Activated naive CD4-positive, alpha-beta T cell treated with anti-CD3 and anti-CD28 coated beads, Interleukin-2, amount 50 U/mL, for 72 hours (primary cell): ENCODE measurements at regions not wholly inside any gene's neighbourhood (a gene's known extent, or its start where the extent isn't known, plus 50 kb on each side); places are given as distances from the start of the nearest gene placed in this dataset.
"Not testable (repeated sequence)": the region's sequence is repeated elsewhere in the genome, so short reads cannot be mapped to it uniquely, and the experiment has no call there.

ENCODE experiments used
- ATAC-seq, 2 donors: fragments of 150-1000 bp; cut with Tn5 transposase; 2 replicates each; pipeline ENCODE4 v1.10.0; 2021; ENCODE audit warnings: mild to moderate bottlenecking in 2 of 2, moderate library complexity in 2 of 2
- DNase-seq, 2 donors: peaks; one replicate each; pipeline ENCODE4 v3.0.0; 2021 to 2022; ENCODE audit warnings: low spot score in 2 of 2
- H3K27ac Mint-ChIP-seq, 2 donors: one replicate each; pipeline ENCODE4 v1.8.0; 2022; ENCODE audit warnings: mild to moderate bottlenecking in 2 of 2, mixed read lengths in 2 of 2
- H3K36me3 Mint-ChIP-seq, 2 donors: one replicate each; pipeline ENCODE4 v1.8.0; 2022; ENCODE audit warnings: mixed read lengths in 2 of 2
- H3K9me3 Mint-ChIP-seq, 2 donors: one replicate each; pipeline ENCODE4 v1.8.0; 2022; ENCODE audit warnings: mixed read lengths in 2 of 2

DNA sequence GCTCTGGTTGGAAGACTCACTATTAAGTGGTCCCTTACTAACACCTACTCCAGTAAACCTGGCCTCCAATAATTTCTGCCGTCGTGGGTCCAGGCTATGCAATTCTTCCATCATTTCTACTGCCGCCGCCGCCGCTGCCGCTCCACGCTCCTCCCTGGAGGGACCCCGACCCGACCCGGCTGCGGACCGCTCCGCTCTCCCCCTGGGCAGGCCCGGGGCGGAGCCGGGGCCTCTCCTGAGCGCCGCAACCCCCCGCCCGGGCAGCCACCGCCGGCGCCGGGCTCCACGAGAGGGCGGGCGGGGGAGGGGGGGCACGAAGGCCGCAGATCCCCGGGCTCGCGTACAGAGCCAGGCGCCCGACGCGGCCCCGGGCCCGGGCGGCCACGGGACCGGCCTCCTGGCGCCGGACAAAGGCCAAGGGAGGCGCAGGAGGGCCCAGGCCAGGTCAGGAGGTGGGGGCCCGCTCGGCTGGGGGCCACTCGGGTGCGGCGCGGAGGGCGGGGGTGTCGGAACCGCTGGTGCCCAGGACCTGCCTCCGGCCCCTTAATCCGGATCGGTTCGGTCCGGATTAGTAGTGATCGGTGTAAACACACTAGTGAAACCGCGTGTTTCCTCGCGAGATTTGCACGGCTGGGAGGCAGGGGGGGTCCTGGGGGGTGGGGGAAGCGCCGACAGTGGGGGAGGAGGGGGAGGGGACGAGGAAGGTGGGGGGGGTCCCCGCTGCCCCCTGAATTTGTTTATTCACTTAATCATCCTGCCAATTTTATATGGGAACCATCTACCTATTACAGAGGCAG lies 215.1 kb upstream of the CCL2 start:
- DNase-seq, H3K36me3 Mint-ChIP-seq, H3K27ac Mint-ChIP-seq, H3K9me3 Mint-ChIP-seq: not testable (repeated sequence)
- peak; percentile 79 to 82 for ATAC-seq

DNA sequence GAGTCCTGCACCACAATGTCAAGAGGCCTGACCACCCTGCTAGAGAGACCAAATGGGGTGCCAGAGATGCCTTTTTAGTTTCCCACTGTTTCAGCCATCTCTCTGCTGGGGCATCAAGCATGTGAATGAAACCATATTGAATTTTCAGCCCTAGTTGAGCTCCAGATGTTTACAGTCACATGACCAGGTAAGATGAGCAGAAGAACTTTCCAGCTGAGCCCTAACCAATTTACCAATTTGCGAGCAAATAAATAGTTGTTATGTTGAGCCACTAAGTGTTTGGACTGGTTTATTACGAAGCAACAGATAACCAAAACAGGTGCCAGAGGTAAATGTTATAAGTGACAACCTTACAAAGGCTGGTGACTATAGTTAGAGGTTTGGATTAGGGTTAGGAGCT lies 209.1 kb upstream of the CCL2 start:
- ATAC-seq: no peak
- Mint-ChIP-seq H3K27ac (no peak overlapping the region), H3K36me3 (no peaks in the 10 kb centered on the region), H3K9me3 (peaks cover 0 to 6% of the 10 kb centered on the region in 2 donors)
- no peak for DNase-seq

DNA sequence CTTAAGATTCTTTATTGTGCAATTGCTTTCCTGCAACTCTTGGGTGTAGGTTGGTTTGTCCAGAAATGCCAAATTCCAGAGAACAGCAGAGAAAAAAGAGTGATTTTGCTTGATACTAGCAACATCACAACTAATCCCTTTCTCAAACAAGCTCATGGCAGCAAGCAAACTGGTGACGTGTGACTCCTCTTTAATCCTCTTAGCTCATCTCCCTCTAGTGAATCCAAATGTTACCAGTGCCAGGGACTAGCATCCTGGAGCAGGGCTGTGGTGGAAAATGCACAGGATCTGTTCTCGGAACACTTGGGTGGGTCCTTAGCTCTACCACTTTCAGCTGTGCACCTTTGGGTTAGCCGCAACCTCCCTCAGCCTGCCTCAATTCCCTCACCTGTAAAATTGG lies 204.0 kb upstream of the CCL2 start:
- DNase-seq (no peak), ATAC-seq (no peak)
- Mint-ChIP-seq H3K36me3 (no peaks in the 10 kb centered on the region), H3K27ac (no peak overlapping the region), H3K9me3 (peaks cover 0 to 13% of the 10 kb centered on the region in 2 donors)

DNA sequence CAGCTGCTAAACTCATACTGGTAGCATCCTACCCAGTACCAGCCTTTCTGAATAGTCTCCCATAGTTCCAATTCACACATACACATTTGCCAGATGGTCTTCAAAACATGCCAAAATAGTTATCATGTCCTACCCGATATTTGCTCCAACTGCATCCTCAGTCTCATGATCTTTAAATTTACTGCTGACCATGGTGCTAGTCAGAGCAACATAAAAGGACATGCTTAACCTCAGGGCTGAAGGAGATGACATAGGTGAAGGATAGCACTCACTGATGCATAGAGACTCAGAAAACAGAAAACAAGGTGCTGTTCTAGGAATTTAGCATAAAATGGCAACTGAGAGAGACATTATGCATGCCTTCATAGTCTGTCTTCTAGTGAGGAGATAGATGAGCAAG lies 200.6 kb upstream of the CCL2 start:
- no peak overlapping the region for H3K27ac Mint-ChIP-seq
- DNase-seq (no peak), ATAC-seq (no peak)
- peaks cover 0 to 16% of the 10 kb centered on the region in 2 donors for H3K9me3 Mint-ChIP-seq
- peaks cover 0 to 4% of the 10 kb centered on the region in 2 donors for H3K36me3 Mint-ChIP-seq

DNA sequence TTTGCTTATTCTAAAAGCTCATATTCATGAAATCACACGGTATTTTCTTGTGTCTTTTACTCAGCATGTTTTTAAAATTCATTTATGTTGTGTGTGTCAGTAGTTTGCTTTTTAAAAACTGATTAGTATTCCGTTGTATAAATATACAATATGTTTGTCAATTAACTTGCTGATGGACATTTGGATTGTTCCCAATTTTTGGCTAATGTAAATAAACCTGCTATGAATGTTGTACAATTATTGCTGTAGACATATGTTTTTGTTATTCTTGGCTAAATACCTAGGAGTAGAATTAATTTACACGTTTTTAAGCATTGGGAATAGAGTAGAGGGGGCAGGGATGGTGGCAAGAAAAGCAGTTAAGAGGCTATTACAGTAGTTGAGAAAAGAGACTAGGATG lies 199.5 kb upstream of the CCL2 start:
- Mint-ChIP-seq H3K27ac (no peak overlapping the region), H3K36me3 (peaks cover 0 to 12% of the 10 kb centered on the region in 2 donors), H3K9me3 (peaks cover 0 to 12% of the 10 kb centered on the region in 2 donors)
- no peak for DNase-seq
- ATAC-seq: no peak

DNA sequence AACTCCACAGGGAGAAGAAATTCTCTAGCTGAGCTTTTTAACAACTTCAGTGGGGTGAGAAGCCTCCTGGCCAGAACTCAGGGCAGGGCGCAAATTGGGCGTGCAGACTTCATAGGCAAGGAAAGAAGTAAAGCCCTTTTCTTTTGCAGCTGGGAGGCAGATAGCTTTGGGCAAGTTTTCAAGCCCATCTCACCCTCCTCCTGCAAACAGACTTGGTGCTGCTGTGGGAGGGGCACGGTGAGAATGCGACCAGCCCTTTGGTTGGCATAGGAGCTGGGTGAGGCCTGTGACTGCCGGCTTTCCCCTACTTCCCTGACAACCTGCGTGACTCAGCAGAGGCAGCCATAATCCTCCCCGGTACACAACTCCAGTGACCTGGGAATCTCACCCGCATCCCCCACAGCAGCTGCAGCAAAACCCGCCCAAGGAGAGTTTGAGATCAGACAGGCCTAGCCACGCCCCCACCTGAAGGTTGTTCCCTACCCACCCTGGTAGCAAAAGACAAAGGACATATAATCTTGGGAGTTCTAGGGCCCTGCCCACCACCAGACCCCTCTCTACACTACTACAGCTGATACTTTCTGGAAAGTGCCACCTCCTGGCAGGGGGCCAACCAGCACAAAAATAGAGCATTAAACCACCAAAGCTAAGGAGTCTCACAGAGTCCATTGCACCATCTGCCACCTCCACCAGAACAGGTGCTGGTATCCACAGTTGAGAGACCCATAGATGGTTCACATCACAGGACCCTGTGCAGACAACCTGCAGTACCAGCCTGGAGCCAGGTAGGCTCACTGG lies 195.5 kb upstream of the CCL2 start:
- peaks cover 7 to 15% of the 10 kb centered on the region in 2 donors for H3K9me3 Mint-ChIP-seq
- no peak for DNase-seq

DNA sequence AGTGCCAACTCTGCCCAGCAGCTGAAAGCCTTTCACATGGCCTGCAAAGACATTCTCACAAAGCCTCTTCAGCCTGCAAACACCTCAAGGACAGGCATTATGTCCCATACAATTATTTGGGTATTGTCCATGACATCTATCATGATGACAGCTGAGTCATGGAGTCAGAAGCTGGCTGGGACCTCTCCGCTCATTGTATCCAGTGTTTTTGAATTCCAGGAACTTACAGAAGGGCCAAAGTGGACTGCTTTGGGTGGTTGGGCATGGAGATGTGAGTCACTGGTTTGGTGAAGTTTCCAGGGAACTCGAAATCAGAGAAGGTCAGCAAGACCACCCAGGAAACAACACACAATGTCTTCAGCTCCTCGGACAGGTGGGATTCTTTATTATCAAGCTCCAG lies 188.6 kb upstream of the CCL2 start:
- no peaks in the 10 kb centered on the region for H3K36me3 Mint-ChIP-seq
- ATAC-seq (no peak), DNase-seq (no peak)
- H3K27ac Mint-ChIP-seq: no peak overlapping the region
- peaks cover 11 to 18% of the 10 kb centered on the region in 2 donors for H3K9me3 Mint-ChIP-seq

More for the DNA sequence above, 195.5 kb upstream of the CCL2 start:
- ATAC-seq: no peak
- Mint-ChIP-seq H3K27ac (no peak overlapping the region), H3K36me3 (peaks cover 0 to 12% of the 10 kb centered on the region in 2 donors)

DNA sequence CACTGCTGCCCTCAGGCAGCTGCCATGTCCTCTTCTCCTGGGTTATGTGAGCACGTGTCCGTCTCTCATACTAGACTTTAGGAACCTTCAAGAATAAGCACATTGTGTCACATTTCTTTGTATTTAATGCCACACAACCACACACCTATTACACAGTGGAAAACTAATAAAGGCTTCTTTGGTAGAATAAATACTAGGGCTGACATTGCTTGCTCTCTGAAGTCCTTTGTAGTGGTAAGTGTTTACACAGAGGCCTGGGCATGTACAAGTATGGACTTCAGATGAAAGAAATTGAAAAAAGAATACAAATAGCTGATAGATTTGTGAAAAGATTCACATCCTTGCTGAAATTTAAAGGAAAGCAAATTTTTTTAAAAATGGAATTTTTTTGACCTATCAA lies 188.1 kb upstream of the CCL2 start:
- Mint-ChIP-seq H3K9me3 (peaks cover 11 to 18% of the 10 kb centered on the region in 2 donors), H3K27ac (no peak overlapping the region), H3K36me3 (no peaks in the 10 kb centered on the region)
- ATAC-seq: no peak
- no peak for DNase-seq

DNA sequence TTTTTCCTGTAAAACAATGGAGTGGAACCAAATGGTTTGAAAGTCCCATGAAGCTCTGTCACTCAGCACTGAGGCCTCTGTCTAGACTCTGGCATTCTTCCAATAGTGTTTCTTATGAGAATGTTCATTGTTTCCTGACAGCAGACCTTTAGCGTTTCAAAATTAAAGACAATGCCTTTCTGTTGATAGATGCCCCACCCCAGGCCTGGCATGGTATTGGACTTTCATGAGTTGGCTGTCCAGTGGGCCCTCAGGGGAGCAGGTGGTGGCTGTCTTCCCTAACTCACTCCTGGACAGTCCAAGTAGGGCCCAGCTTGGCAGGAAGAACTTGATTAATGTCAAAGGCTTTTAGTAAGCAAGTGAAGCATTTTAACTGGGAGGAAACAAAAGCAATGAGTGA lies 186.5 kb upstream of the CCL2 start:
- peaks cover 4 to 11% of the 10 kb centered on the region in 2 donors for H3K9me3 Mint-ChIP-seq
- H3K27ac Mint-ChIP-seq: no peak overlapping the region
- ATAC-seq: no peak
- H3K36me3 Mint-ChIP-seq: no peaks in the 10 kb centered on the region
- DNase-seq: no peak

DNA sequence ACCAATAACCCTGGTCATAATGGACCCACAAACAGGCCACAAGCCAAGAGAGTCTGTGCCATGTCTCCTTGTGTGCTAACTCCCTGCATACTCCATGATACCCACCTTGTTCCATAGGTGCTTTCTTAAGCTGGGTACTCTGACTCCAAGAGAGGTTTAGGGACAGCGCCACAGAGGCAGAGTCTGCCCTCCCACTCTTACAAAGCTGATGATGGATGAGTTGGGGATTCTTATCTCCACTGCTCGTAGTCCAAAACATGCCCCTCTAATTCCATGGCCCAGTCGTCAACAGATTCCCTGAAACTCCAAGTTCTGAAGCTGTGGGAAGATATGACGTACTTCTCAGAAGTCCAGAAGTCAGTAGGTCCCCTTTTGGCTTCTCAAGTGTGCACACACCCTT lies 184.4 kb upstream of the CCL2 start:
- no peak for DNase-seq
- Mint-ChIP-seq H3K9me3 (peaks cover 4 to 7% of the 10 kb centered on the region in 2 donors), H3K27ac (no peak overlapping the region), H3K36me3 (no peaks in the 10 kb centered on the region)
- no peak for ATAC-seq

DNA sequence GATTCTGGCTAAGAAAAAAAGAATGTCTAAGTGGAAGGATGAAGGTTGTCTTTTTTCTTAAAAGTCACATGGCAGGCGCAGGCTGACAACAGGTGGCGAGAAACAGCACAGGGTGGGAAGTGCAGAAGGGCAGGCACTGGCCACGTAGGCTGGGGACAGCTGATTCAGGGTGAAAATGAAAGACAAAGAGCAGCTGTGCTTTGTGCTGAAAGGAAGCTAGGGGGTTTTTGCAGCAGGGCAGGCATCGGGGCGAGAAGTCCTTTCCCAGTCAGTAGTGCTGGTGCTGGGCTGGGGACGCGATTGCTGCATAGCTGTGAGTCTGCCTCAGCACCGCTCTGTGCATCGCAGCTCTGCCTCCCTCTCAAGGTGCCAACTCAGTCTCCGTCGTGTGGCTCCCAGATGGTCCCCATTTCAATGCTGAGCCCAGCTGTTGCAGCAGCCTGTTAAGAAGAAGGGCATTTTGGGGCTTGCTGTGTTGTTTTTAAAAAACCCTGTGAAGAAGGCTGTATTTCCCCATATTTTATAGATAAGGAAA lies 183.1 kb upstream of the CCL2 start:
- peaks cover 4 to 7% of the 10 kb centered on the region in 2 donors for H3K9me3 Mint-ChIP-seq
- H3K36me3 Mint-ChIP-seq: no peaks in the 10 kb centered on the region
- H3K27ac Mint-ChIP-seq: no peak overlapping the region
- ATAC-seq (no peak), DNase-seq (no peak)

DNA sequence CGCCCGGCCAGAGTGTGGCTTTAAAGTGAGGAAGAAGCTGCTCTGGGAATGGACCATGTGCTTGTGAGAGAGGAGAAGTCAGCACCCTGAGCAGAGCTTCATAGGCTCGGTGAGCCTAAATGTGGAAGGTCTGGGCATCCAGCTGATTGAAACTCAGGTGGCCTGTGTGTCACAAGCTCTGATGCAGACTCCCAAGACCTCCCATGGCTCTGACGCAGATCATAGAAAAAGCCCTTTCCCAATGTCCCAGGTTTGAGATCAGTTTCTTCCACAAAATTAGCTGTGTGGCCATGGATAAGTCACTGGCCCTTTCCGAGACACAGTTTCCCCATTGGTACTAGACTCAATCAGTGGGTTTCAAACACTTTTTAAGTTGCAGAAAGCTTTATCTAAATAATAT lies 180.0 kb upstream of the CCL2 start:
- Mint-ChIP-seq H3K9me3 (peaks cover 4 to 7% of the 10 kb centered on the region in 2 donors), H3K36me3 (no peaks in the 10 kb centered on the region), H3K27ac (no peak overlapping the region)
- ATAC-seq: no peak
- no peak for DNase-seq

DNA sequence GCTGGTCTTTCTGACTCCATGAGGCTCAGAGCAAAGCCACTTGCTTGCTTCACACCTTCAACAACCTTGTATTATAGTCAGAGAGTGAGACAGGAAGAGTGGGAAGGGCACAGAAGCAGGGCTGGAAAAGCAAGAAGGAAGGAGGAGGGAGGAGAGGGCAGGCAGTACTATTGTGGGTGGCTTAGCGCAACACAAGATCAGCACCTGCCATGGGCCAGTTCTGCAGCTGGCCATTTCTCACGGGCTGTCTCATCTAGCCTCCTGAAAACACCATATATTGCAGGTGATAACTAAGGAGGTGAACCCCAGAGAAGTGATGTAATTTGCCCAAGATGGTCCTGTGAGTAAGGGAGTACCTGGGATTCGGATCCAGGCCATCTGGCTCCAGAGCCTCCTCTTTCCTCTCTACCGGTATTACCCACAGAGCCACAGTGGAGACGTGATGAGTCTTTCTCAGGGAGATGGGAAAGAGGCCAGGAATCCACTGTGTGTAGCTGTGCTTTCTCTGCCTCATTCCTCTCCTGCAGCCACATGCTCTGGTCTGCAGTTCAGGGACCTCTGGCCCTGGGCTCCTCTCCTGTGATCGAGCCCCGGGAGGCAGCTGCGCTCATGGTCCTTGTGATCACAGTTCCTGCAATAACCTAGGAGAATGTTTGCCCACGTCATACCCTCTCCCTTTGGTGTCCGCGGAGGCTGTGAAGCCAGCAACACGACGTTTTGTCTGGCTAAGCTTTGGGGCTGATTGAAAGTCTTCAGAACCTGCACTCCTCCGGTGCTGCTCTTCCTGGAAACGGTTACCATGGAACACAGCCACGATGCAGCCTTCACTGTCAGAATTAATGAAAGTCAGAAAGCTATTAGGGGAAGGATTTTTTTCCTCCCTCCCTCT lies 178.1 kb upstream of the CCL2 start:
- ATAC-seq (no peak), DNase-seq (no peak)
- Mint-ChIP-seq H3K9me3 (no peaks in the 10 kb centered on the region), H3K36me3 (no peaks in the 10 kb centered on the region), H3K27ac (no peak overlapping the region)

DNA sequence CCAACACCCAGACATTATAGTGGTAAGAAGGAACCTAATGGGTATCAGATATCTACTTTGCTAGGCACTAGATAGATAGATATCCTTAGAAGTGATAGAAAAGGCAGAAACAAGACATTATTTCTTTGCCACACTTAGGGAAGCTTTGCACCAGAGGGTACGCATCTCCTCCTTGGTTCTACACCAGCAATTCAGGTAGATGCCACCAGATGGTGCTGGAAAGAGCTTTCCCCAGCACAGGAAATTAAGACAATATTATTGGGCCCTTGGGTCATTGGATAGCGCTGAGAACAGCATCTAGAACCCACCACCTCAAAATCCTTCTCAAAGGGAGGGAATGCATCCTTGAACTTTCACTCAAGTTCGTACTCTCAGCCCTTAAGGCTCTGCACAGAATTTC lies 173.8 kb upstream of the CCL2 start:
- Mint-ChIP-seq H3K9me3 (no peaks in the 10 kb centered on the region), H3K27ac (no peak overlapping the region), H3K36me3 (no peaks in the 10 kb centered on the region)
- no peak for DNase-seq
- no peak for ATAC-seq

DNA sequence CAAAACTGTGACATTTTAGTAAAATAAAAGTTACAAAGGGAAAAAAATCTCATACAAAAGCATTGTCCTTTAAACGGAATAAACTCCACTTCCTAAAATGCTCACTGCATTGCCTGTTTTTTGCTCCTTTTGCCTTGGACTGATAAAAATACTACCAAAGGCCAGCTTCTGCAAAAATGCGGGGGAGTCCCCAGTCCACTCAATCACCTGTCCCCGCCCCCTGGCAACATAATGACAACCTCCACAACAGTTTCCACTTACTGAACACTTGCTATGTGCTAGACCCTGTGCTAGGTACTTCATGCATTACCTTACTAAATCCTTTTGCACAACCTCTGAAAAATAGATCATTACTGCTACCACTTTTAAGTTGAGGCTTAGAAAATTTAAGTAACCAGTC lies 172.7 kb upstream of the CCL2 start:
- no peaks in the 10 kb centered on the region for H3K36me3 Mint-ChIP-seq
- no peak for ATAC-seq
- DNase-seq: no peak
- no peaks in the 10 kb centered on the region for H3K9me3 Mint-ChIP-seq
- H3K27ac Mint-ChIP-seq: no peak overlapping the region

DNA sequence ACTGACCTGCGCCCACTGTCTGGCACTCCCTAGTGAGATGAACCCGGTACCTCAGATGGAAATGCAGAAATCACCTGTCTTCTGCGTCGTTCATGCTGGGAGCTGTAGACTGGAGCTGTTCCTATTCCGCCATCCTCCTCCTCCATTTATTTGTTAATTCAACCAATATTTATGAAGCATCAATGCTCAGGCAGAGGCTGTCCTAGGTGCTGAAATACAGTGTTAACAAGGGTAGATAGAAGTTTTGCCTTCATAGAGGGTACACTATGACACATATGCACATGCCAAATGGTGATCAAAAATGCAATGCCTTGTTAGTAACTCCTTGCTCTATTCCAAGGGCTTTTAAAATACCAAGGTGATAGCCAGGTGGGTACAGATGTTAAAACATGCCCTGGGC lies 166.0 kb upstream of the CCL2 start:
- DNase-seq, ATAC-seq, H3K27ac Mint-ChIP-seq, H3K36me3 Mint-ChIP-seq, H3K9me3 Mint-ChIP-seq: not testable (repeated sequence)

DNA sequence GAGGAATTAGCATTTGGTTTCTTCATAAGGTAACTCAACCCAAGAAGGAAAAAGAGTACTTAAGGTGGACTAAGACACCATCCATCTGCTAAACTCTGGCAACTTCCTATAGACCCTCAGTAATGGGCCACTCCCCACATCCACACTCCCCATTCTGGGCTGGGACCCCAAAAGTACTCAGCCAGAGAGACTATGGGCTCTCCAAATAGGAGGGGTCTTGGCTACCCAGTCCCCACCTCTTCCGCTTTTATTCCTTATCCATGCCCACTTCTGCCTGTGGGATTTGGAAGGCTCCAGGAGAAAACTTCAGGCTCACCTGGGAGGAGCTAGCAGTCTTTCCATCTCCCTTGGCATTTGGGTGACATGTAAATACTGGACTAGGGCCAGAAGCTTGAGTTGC lies 164.5 kb upstream of the CCL2 start:
- no peak overlapping the region for H3K27ac Mint-ChIP-seq
- DNase-seq (no peak), ATAC-seq (no peak)
- no peaks in the 10 kb centered on the region for H3K9me3 Mint-ChIP-seq
- peaks cover 0 to 4% of the 10 kb centered on the region in 2 donors for H3K36me3 Mint-ChIP-seq
